IMR-90 (cell line): ENCODE measurements at regions not wholly inside any gene's neighbourhood (a gene's known extent, or its start where the extent isn't known, plus 50 kb on each side); places are given as distances from the start of the nearest gene placed in this dataset.

ENCODE experiments used
- ATAC-seq: fragments of 200-7000 bp; cut with Tn5 transposase; 2 replicates; pipeline ENCODE4 v1.9.1; 2020; ENCODE audit warnings: low read depth, mild to moderate bottlenecking, moderate library complexity
- BruUV-seq: library from RNA; stranded (reverse); fragments of 400-500 nt; replicated peaks from 2 replicates; lab custom pipeline; 2021; lab: Mats Ljungman, UMichigan
- CTCF ChIA-PET: fragments of 300-600 bp; formaldehyde crosslinking; extraction: SDS; loops from one replicate; lab custom pipeline; 2021; ENCODE audit warnings: antibody characterized with exemption; lab: Yijun Ruan, JAX
- POLR2A ChIA-PET: fragments of 300-600 bp; sonication (Branson Sonifier 250); formaldehyde crosslinking; loops from one replicate; lab custom pipeline; 2022; ENCODE audit warnings: antibody characterized with exemption; ENCODE audit not compliant: unreplicated experiment; lab: Charles Lee
- DNase-seq: peaks from one replicate; pipeline ENCODE4 v3.0.0; 2013
- H2AFZ ChIP-seq: replicated peaks from 2 replicates; pipeline ENCODE3; 2013; ENCODE audit warnings: low read length, mild to moderate bottlenecking; ENCODE audit not compliant: poor library complexity
- H2AK5ac ChIP-seq: 2 replicates; pipeline ENCODE4 v1.6.1; 2013; ENCODE audit warnings: low read depth, low read length, inconsistent platforms
- H2AK9ac ChIP-seq: replicated peaks from 2 replicates; pipeline ENCODE3; 2013; ENCODE audit warnings: mild to moderate bottlenecking, low read depth, low read length, moderate library complexity; ENCODE audit not compliant: poor library complexity
- H2BK120ac ChIP-seq: 2 replicates; pipeline ENCODE4 v1.6.1; 2013; ENCODE audit warnings: low read depth, low read length, inconsistent platforms
- H2BK15ac ChIP-seq: 3 replicates; pipeline ENCODE4 v1.6.1; 2013; ENCODE audit warnings: low read depth, low read length, inconsistent platforms
- H2BK20ac ChIP-seq: 2 replicates; pipeline ENCODE4 v1.6.1; 2013; ENCODE audit warnings: low read depth, mild to moderate bottlenecking, inconsistent platforms, low read length, moderate library complexity
- H2BK5ac ChIP-seq: 2 replicates; pipeline ENCODE4 v1.6.1; 2013; ENCODE audit warnings: mild to moderate bottlenecking, low read depth, low read length, inconsistent platforms; ENCODE audit not compliant: poor library complexity, severe bottlenecking
- H3K14ac ChIP-seq: replicated peaks from 2 replicates; pipeline ENCODE4 v1.6.1; 2013; ENCODE audit warnings: low read depth, low read length, inconsistent platforms
- H3K18ac ChIP-seq: 2 replicates; pipeline ENCODE4 v1.6.1; 2013; ENCODE audit warnings: low read depth, low read length, control low read depth
- H3K23ac ChIP-seq: 2 replicates; pipeline ENCODE4 v1.6.1; 2013; ENCODE audit warnings: low read depth, low read length, inconsistent platforms
- H3K27ac ChIP-seq: 2 replicates; pipeline ENCODE4 v1.5.1; 2013; ENCODE audit warnings: mild to moderate bottlenecking, control low read depth, low read length; ENCODE audit not compliant: insufficient read depth
- H3K27me3 ChIP-seq: 2 replicates; pipeline ENCODE4 v1.6.1; 2013; ENCODE audit warnings: low read length; ENCODE audit not compliant: control insufficient read depth, insufficient read depth
- H3K36me3 ChIP-seq: 2 replicates; pipeline ENCODE4 v1.6.1; 2013; ENCODE audit warnings: low read length, mixed read lengths; ENCODE audit not compliant: control insufficient read depth, insufficient read depth
- H3K4ac ChIP-seq: 2 replicates; pipeline ENCODE4 v1.6.1; 2013; ENCODE audit warnings: low read depth, low read length, inconsistent platforms
- H3K4me1 ChIP-seq: 2 replicates; pipeline ENCODE4 v1.6.1; 2013; ENCODE audit warnings: low read length, mixed read lengths; ENCODE audit not compliant: control insufficient read depth, insufficient read depth
- H3K4me2 ChIP-seq: 2 replicates; pipeline ENCODE4 v1.6.1; 2013; ENCODE audit warnings: low read depth, mild to moderate bottlenecking, control low read depth, low read length, moderate library complexity
- H3K4me3 ChIP-seq: 2 replicates; pipeline ENCODE4 v1.5.1; 2013; ENCODE audit warnings: low read depth, mild to moderate bottlenecking, control low read depth, low read length, moderate library complexity; ENCODE audit not compliant: insufficient read depth
- H3K56ac ChIP-seq: 2 replicates; pipeline ENCODE4 v1.6.1; 2013; ENCODE audit warnings: low read length, inconsistent platforms; ENCODE audit not compliant: insufficient read depth; ENCODE audit errors: extremely low read depth
- H3K79me1 ChIP-seq, 2 experiments: 2 replicates each; pipeline ENCODE4 v1.6.1; 2013; ENCODE audit warnings: low read length in 2 of 2, inconsistent platforms in 1 of 2, low read depth in 1 of 2
- H3K9ac ChIP-seq: 2 replicates; pipeline ENCODE4 v1.6.1; 2013; ENCODE audit warnings: low read depth, low read length, control low read depth
- H3K9me1 ChIP-seq: 2 replicates; pipeline ENCODE4 v1.6.1; 2013; ENCODE audit warnings: low read length, inconsistent platforms; ENCODE audit not compliant: insufficient read depth
- H3K9me3 ChIP-seq: 2 replicates; pipeline ENCODE4 v1.6.1; 2013; ENCODE audit warnings: low read length; ENCODE audit not compliant: control insufficient read depth, insufficient read depth
- H4K20me1 ChIP-seq: 2 replicates; pipeline ENCODE4 v1.6.1; 2013; ENCODE audit warnings: low read length, inconsistent platforms; ENCODE audit not compliant: insufficient read depth
- H4K5ac ChIP-seq: 2 replicates; pipeline ENCODE4 v1.6.1; 2013; ENCODE audit warnings: mild to moderate bottlenecking, low read depth, low read length, control low read depth
- H4K8ac ChIP-seq, 2 experiments: 2 replicates each; pipeline ENCODE4 v1.6.1; 2013; ENCODE audit warnings: low read depth in 2 of 2, low read length in 2 of 2, control low read depth in 1 of 2, inconsistent platforms in 1 of 2
- H4K91ac ChIP-seq: 2 replicates; pipeline ENCODE4 v1.6.1; 2013; ENCODE audit warnings: low read depth, low read length, inconsistent platforms; ENCODE audit not compliant: insufficient read depth
- CEBPB ChIP-seq: IDR thresholded peaks from 2 replicates; pipeline ENCODE4 v1.6.1; 2012; ENCODE audit warnings: low read depth, low read length, improper control_type of control experiment
- CHD1 ChIP-seq: IDR thresholded peaks from 2 replicates; pipeline ENCODE4 v1.6.1; 2012; ENCODE audit warnings: low read depth, low read length, improper control_type of control experiment
- CTCF ChIP-seq: conservative IDR thresholded peaks from 2 replicates; pipeline ENCODE4 v1.5.1; 2012; ENCODE audit warnings: mild to moderate bottlenecking, low read depth, low read length, improper control_type of control experiment
- FOS ChIP-seq: fragments of 150-350 bp; IDR thresholded peaks from 2 replicates; pipeline ENCODE4 v1.6.1; 2016; ENCODE audit warnings: low read depth, low read length
- MAFK ChIP-seq: IDR thresholded peaks from 2 replicates; pipeline ENCODE4 v1.6.1; 2012; ENCODE audit warnings: low read depth, low read length, improper control_type of control experiment
- MAZ ChIP-seq: IDR thresholded peaks from 2 replicates; pipeline ENCODE4 v1.6.1; 2012; ENCODE audit warnings: low read depth, mild to moderate bottlenecking, low read length, improper control_type of control experiment, moderate library complexity, borderline replicate concordance
- MXI1 ChIP-seq: IDR thresholded peaks from 2 replicates; pipeline ENCODE4 v1.6.1; 2012; ENCODE audit warnings: low read depth, mild to moderate bottlenecking, low read length, moderate library complexity, borderline replicate concordance
- NFE2L2 ChIP-seq: fragments of 150-350 bp; IDR thresholded peaks from 2 replicates; pipeline ENCODE4 v1.6.1; 2016; ENCODE audit warnings: low read depth, mild to moderate bottlenecking, low read length
- RAD21 ChIP-seq: IDR thresholded peaks from 2 replicates; pipeline ENCODE4 v1.6.1; 2012; ENCODE audit warnings: low read length, improper control_type of control experiment
- RFX5 ChIP-seq: IDR thresholded peaks from 2 replicates; pipeline ENCODE4 v1.8.0; 2012; ENCODE audit warnings: low read depth, mild to moderate bottlenecking, low read length, moderate library complexity
- SMC3 ChIP-seq: fragments of 150-350 bp; IDR thresholded peaks from 2 replicates; pipeline ENCODE4 v1.6.1; 2016; ENCODE audit warnings: low read depth, mild to moderate bottlenecking, antibody characterized with exemption, low read length, moderate library complexity
- WGBS, 2 experiments: methylation state at CpG; one replicate each; pipeline versions ENCODE4 v1.1.5 to v1.1.7; 2013; ENCODE audit warnings: missing lambda C conversion rate in 2 of 2; ENCODE audit not compliant: insufficient read length in 1 of 2; ENCODE audit errors: extremely low coverage in 2 of 2; 5-methylcytosine and 5-hydroxymethylcytosine counted together
- dilution Hi-C: fragments of 300-500 bp; cut with HindIII; formaldehyde crosslinking; loops from one replicate; pipeline ENCODE4 v1.14.3; 2018; ENCODE audit warnings: low sequenced_read_pairs; ENCODE audit not compliant: unreplicated experiment
- in situ Hi-C: fragments of 300-500 bp; cut with MboI; formaldehyde crosslinking; loops from 3 replicates; pipeline ENCODE4 v1.14.3; 2019; ENCODE audit warnings: low sequenced_read_pairs, inconsistent platforms, mixed read lengths
- intact Hi-C: fragments of 100-400 bp; cut with micrococcal nuclease; formaldehyde crosslinking; loops from 2 replicates; pipeline ENCODE4 v1.10.0; 2022

GRCh38 chr7:24477398-24478136 is 95.7 kb upstream of the PALS2 start:
- peak overlapping the region; percentile 59 for H3K4ac ChIP-seq
- dilution Hi-C loops, result no loop called here
- no peaks in the 10 kb centered on the region for H3K79me1 ChIP-seq
- POLR2A ChIA-PET, result no interaction called here
- H3K4me1 ChIP-seq, result peaks cover 12% of the 10 kb centered on the region
- H2AK9ac ChIP-seq, result no peak overlapping the region
- peak; percentile 98 for ATAC-seq
- H3K27ac ChIP-seq, result peak overlapping the region; percentile 91; the same call in 1 of the 2 replicates
- H3K27me3 ChIP-seq, result no peaks in the 10 kb centered on the region
- CTCF ChIA-PET, result interaction anchor here (0.5 kb wide), 1 partner anchor 20 kb away, joined by 3 read pairs; no protein-coding TSS in a partner anchor
- DNase-seq, result peak; percentile 90
- H3K9me3 ChIP-seq, result no peaks in the 10 kb centered on the region
- H2BK5ac ChIP-seq, result peak overlapping the region; percentile 72
- H4K8ac ChIP-seq, result peak overlapping the region; percentile 32 to 64
- no peak overlapping the region for H3K4me3 ChIP-seq
- peak overlapping the region; percentile 67 for H2AFZ ChIP-seq
- peak overlapping the region; percentile 75; the same call in 2 of the 3 replicates for H2BK15ac ChIP-seq
- H3K23ac ChIP-seq, result peak overlapping the region; percentile 83
- intact Hi-C loops, result no loop called here
- peak overlapping the region; percentile 22; the same call in 1 of the 2 replicates for H3K56ac ChIP-seq
- no peaks in the 10 kb centered on the region for H3K9me1 ChIP-seq
- in situ Hi-C loops, result no loop called here
- H3K14ac ChIP-seq, result peak overlapping the region; percentile 69; the same call in 1 of the 2 replicates
- peak overlapping the region; percentile 75 for H2BK20ac ChIP-seq
- no CpG with 5 or more reads among the region's 5 CpGs for WGBS, 2 experiments
- peak overlapping the region; percentile 90 for H2BK120ac ChIP-seq
- H3K18ac ChIP-seq, result peak overlapping the region; percentile 84
- H3K4me2 ChIP-seq, result peak overlapping the region; percentile 55
- no peaks in the 10 kb centered on the region for H4K20me1 ChIP-seq
- no peaks in the 10 kb centered on the region for H3K36me3 ChIP-seq
- H3K9ac ChIP-seq, result 0 out of 2 replicates have a peak overlapping the region, but pooled peaks have one; percentile 26
- peak overlapping the region; percentile 83 for H4K5ac ChIP-seq
- BruUV-seq, result no TSS peak
- TF ChIP-seq MAZ, result peak; percentile 71
- TF ChIP-seq NFE2L2, result peak; percentile 97
- TF ChIP-seq CTCF, result no peak
- no peak for TF ChIP-seq SMC3
- TF ChIP-seq CEBPB, result peak; percentile 56; the same call in 1 of the 2 replicates
- no peak for TF ChIP-seq CHD1
- TF ChIP-seq MXI1, result no peak
- no peak for TF ChIP-seq RFX5
- peak; percentile 81 for TF ChIP-seq MAFK
- TF ChIP-seq FOS, result peak; percentile 60; the same call in 1 of the 2 replicates
- TF ChIP-seq RAD21, result no peak
- no peak overlapping the region for H2AK5ac ChIP-seq
- peak overlapping the region; percentile 58 for H4K91ac ChIP-seq
